Panc1 (cell line): ENCODE measurements at regions not wholly inside any gene's neighbourhood (a gene's known extent, or its start where the extent isn't known, plus 50 kb on each side); places are given as distances from the start of the nearest gene placed in this dataset.

Experiments used
- ATAC-seq: fragments of 200-7000 bp; cut with Tn5 transposase; 2 replicates; pipeline ENCODE4 v1.9.1; 2020; ENCODE audit warnings: mild to moderate bottlenecking, moderate library complexity
- BruUV-seq: library from RNA; stranded (reverse); fragments of 400-500 nt; replicated peaks from 2 replicates; lab custom pipeline; 2021; lab: Mats Ljungman, UMichigan
- CTCF ChIA-PET: fragments of 300-600 bp; sonication (Branson Sonifier 250); formaldehyde crosslinking; loops from one replicate; lab custom pipeline; 2022; ENCODE audit warnings: antibody characterized with exemption; lab: Charles Lee
- POLR2A ChIA-PET: fragments of 300-600 bp; sonication (Branson Sonifier 250); formaldehyde crosslinking; loops from one replicate; lab custom pipeline; 2022; ENCODE audit warnings: antibody characterized with exemption; lab: Charles Lee
- DNase-seq: peaks from one replicate; pipeline ENCODE4 v3.0.0-alpha.2; 2010; ENCODE audit warnings: low read depth, low spot score
- H3K27ac ChIP-seq: 2 replicates; pipeline ENCODE4 v1.5.1; 2011; ENCODE audit warnings: mild to moderate bottlenecking, low read length, inconsistent platforms
- H3K27me3 ChIP-seq: fragments of 200-500 bp; sonication (Bioruptor generic); 2 replicates; pipeline ENCODE4 v1.6.0; 2014; ENCODE audit warnings: low read length, inconsistent platforms; ENCODE audit not compliant: control insufficient read depth, insufficient read depth
- H3K36me3 ChIP-seq: fragments of 200-500 bp; sonication (Bioruptor generic); 2 replicates; pipeline ENCODE4 v1.5.1; 2014; ENCODE audit warnings: inconsistent platforms, mild to moderate bottlenecking, low read length, moderate library complexity; ENCODE audit not compliant: control insufficient read depth, insufficient read depth
- H3K4me1 ChIP-seq: 2 replicates; pipeline ENCODE4 v1.5.1; 2011; ENCODE audit warnings: inconsistent platforms, mild to moderate bottlenecking, low read length, moderate library complexity; ENCODE audit not compliant: control insufficient read depth, insufficient read depth
- H3K4me3 ChIP-seq, 2 experiments: 2 replicates each; pipeline ENCODE4 v1.5.1; 2011 to 2012; ENCODE audit warnings: low read depth in 2 of 2, low read length in 2 of 2, mild to moderate bottlenecking in 2 of 2, inconsistent platforms in 1 of 2, moderate library complexity in 1 of 2
- H3K9me3 ChIP-seq: fragments of 200-500 bp; sonication (Bioruptor generic); 2 replicates; pipeline ENCODE4 v1.5.1; 2014; ENCODE audit warnings: low read depth, mild to moderate bottlenecking, inconsistent platforms, low read length, moderate library complexity; ENCODE audit not compliant: control insufficient read depth, insufficient read depth
- CTCF ChIP-seq: fragments of 450-650 bp; IDR thresholded peaks from 2 replicates; pipeline ENCODE4 v1.5.1; 2017; ENCODE audit warnings: mild to moderate bottlenecking
- POLR2AphosphoS5 ChIP-seq: IDR thresholded peaks from 2 replicates; pipeline ENCODE4 v1.6.1; 2012; ENCODE audit warnings: mild to moderate bottlenecking, low read depth, low read length, moderate library complexity
- SIN3A ChIP-seq: IDR thresholded peaks from 2 replicates; pipeline ENCODE4 v1.6.1; 2012; ENCODE audit warnings: low read depth, mild to moderate bottlenecking, low read length, moderate library complexity, borderline replicate concordance; ENCODE audit not compliant: insufficient read depth
- TCF7L2 ChIP-seq: IDR thresholded peaks from 2 replicates; pipeline ENCODE4 v1.6.1; 2011; ENCODE audit warnings: mild to moderate bottlenecking, low read depth, low read length, inconsistent platforms
- in situ Hi-C: cut with HindIII; loops from 2 replicates; pipeline ENCODE4 v1.10.0; 2016; ENCODE audit warnings: low sequenced_read_pairs, low pct_unique_long_range_greater_than_20kb
- intact Hi-C: fragments of 100-400 bp; cut with micrococcal nuclease; formaldehyde crosslinking; loops from one replicate; pipeline ENCODE4 v1.10.0; 2022; ENCODE audit not compliant: unreplicated experiment
- TF ChIP-seq, protein P1 (sequence below), 2 experiments: IDR thresholded peaks; 2 replicates each; pipeline ENCODE4 v1.6.1; 2011 to 2012; ENCODE audit warnings: low read depth in 2 of 2, control low read depth in 1 of 2, low read length in 1 of 2, mild to moderate bottlenecking in 1 of 2, moderate library complexity in 1 of 2; ENCODE audit not compliant: insufficient read depth in 1 of 2

DNA sequence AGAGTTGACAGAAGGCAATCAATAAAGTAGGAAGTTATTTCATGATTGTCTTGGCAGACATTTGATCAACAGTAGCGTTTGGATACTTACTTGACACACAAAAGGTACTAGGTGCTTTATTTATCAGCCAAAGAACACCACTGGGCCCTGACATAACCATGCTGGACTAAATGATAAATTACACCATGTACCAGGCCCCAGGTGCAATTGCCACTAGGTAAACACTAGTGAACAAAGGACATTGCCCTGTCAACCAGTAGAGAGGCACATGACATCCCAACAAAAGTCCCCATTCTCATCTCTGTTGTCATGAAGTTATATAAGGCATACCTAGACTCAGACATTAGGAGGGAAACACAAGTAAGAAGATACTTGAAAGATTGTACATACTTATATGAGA, 747.2 kb downstream of the SATB2 start:
- no peak overlapping the region for H3K4me3 ChIP-seq
- DNase-seq = no peak
- no peak for ATAC-seq
- no peaks in the 10 kb centered on the region for H3K27me3 ChIP-seq
- H3K27ac ChIP-seq = no peak overlapping the region
- no peaks in the 10 kb centered on the region for H3K9me3 ChIP-seq
- intact Hi-C loops = no loop called here
- in situ Hi-C loops = no loop called here
- BruUV-seq = no TSS peak
- H3K4me1 ChIP-seq = no peaks in the 10 kb centered on the region
- ChIA-PET POLR2A (no interaction called here), CTCF (no interaction called here)
- no peaks in the 10 kb centered on the region for H3K36me3 ChIP-seq
- TF ChIP-seq CTCF = no peak
- no peak for TF ChIP-seq POLR2AphosphoS5
- no peak for TF ChIP-seq SIN3A
- TF ChIP-seq, protein P1, sequence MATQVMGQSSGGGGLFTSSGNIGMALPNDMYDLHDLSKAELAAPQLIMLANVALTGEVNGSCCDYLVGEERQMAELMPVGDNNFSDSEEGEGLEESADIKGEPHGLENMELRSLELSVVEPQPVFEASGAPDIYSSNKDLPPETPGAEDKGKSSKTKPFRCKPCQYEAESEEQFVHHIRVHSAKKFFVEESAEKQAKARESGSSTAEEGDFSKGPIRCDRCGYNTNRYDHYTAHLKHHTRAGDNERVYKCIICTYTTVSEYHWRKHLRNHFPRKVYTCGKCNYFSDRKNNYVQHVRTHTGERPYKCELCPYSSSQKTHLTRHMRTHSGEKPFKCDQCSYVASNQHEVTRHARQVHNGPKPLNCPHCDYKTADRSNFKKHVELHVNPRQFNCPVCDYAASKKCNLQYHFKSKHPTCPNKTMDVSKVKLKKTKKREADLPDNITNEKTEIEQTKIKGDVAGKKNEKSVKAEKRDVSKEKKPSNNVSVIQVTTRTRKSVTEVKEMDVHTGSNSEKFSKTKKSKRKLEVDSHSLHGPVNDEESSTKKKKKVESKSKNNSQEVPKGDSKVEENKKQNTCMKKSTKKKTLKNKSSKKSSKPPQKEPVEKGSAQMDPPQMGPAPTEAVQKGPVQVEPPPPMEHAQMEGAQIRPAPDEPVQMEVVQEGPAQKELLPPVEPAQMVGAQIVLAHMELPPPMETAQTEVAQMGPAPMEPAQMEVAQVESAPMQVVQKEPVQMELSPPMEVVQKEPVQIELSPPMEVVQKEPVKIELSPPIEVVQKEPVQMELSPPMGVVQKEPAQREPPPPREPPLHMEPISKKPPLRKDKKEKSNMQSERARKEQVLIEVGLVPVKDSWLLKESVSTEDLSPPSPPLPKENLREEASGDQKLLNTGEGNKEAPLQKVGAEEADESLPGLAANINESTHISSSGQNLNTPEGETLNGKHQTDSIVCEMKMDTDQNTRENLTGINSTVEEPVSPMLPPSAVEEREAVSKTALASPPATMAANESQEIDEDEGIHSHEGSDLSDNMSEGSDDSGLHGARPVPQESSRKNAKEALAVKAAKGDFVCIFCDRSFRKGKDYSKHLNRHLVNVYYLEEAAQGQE (IDR thresholded peaks at IDR 0.05; ENCODE audit: insufficient read depth in 1 of 2, low read depth in 2 of 2, low read length in 1 of 2) = no peak
- no peak for TF ChIP-seq TCF7L2

- ChIA-PET POLR2A (no interaction called here), CTCF (interaction anchor here (0.5 kb wide), 1 partner anchor 140 kb away, joined by 5 read pairs; no protein-coding TSS in a partner anchor)
- H3K27me3 ChIP-seq = no peaks in the 10 kb centered on the region
- no peak overlapping the region for H3K4me3 ChIP-seq
- no peak for TF ChIP-seq TCF7L2
- intact Hi-C loops = no loop called here
- ATAC-seq (no peak), DNase-seq (no peak)
- H3K27ac ChIP-seq = no peak overlapping the region
- no peaks in the 10 kb centered on the region for H3K36me3 ChIP-seq
- BruUV-seq = no TSS peak
- H3K9me3 ChIP-seq = no peaks in the 10 kb centered on the region
- in situ Hi-C loops = no loop called here
- no peaks in the 10 kb centered on the region for H3K4me1 ChIP-seq
Observed at GRCh38 chr2:198706476-198707082, 751.2 kb downstream of the SATB2 start.

- ATAC-seq (no peak), DNase-seq (no peak)
- Histone ChIP-seq H3K27ac (no peak overlapping the region), H3K27me3 (no peaks in the 10 kb centered on the region), H3K36me3 (no peaks in the 10 kb centered on the region), H3K4me3 (no peak overlapping the region), H3K4me1 (no peaks in the 10 kb centered on the region), H3K9me3 (no peaks in the 10 kb centered on the region)
- intact Hi-C loops (no loop called here), in situ Hi-C loops (no loop called here)
- no TSS peak for BruUV-seq
- POLR2A ChIA-PET = no interaction called here
- CTCF ChIA-PET = no interaction called here
- TF ChIP-seq, protein P1 (IDR thresholded peaks at IDR 0.05; ENCODE audit: insufficient read depth in 1 of 2, low read depth in 2 of 2, low read length in 1 of 2) = no peak
- TF ChIP-seq SIN3A (no peak), TCF7L2 (no peak), POLR2AphosphoS5 (no peak), CTCF (no peak)
Observed at GRCh38 chr2:198703281-198703680, 754.5 kb downstream of the SATB2 start.
